GM12878 (cell line): ENCODE measurements at regions not wholly inside any gene's neighbourhood (a gene's known extent, or its start where the extent isn't known, plus 50 kb on each side); places are given as distances from the start of the nearest gene placed in this dataset.

Source experiments
- CTCF ChIP-seq, 3 experiments: IDR thresholded peaks in 2 of 3; conservative IDR thresholded peaks in 1 of 3; 2 replicates each; pipeline ENCODE4 v1.5.1; 2011; ENCODE audit warnings: low read depth in 3 of 3, low read length in 3 of 3, mild to moderate bottlenecking in 3 of 3, control low read depth in 2 of 3, moderate library complexity in 2 of 3, inconsistent platforms in 1 of 3, mixed read lengths in 1 of 3; ENCODE audit not compliant: control insufficient read depth in 2 of 3, insufficient read depth in 1 of 3; ENCODE audit errors: extremely low read depth in 1 of 3
- JUND ChIP-seq: IDR thresholded peaks from 2 replicates; pipeline ENCODE4 v1.6.1; 2012; ENCODE audit warnings: low read depth, mild to moderate bottlenecking, low read length, improper control_type of control experiment, moderate library complexity
- POLR2A ChIP-seq: IDR thresholded peaks from 2 replicates; pipeline ENCODE4 v1.6.1; 2011; ENCODE audit warnings: low read depth, mild to moderate bottlenecking, low read length
- POLR2AphosphoS5 ChIP-seq: IDR thresholded peaks from 2 replicates; pipeline ENCODE4 v1.6.1; 2011; ENCODE audit warnings: mild to moderate bottlenecking, low read length, inconsistent platforms
- RAD21 ChIP-seq: IDR thresholded peaks from 2 replicates; pipeline ENCODE4 v1.6.1; 2011; ENCODE audit warnings: mild to moderate bottlenecking, low read depth, low read length, moderate library complexity; ENCODE audit not compliant: insufficient read depth
- REST ChIP-seq: IDR thresholded peaks from 2 replicates; pipeline ENCODE4 v1.6.1; 2012; ENCODE audit warnings: mild to moderate bottlenecking, low read depth, low read length

GRCh38 chr17:79150035-79150733 lies 75.6 kb downstream of the ENGASE start:
- TF ChIP-seq RAD21, result no peak
- no peak for TF ChIP-seq CTCF (IDR thresholded peaks at IDR 0.05 in 2 of 3, conservative IDR thresholded peaks at IDR 0.05 in 1 of 3; ENCODE audit: control insufficient read depth in 2 of 3, extremely low read depth in 1 of 3, insufficient read depth in 1 of 3, low read depth in 3 of 3, low read length in 3 of 3)
- no peak for TF ChIP-seq REST
- TF ChIP-seq JUND, result no peak
- no peak for TF ChIP-seq POLR2A
- TF ChIP-seq POLR2AphosphoS5, result no peak
